ENCODE measurements at regions not wholly inside any gene's neighbourhood (a gene's known extent, or its start where the extent isn't known, plus 50 kb on each side); places are given as distances from the start of the nearest gene placed in this dataset.

- no peak overlapping the region for H2AFZ ChIP-seq
- H4K20me1 ChIP-seq (ENCODE audit: insufficient read depth, poor library complexity, severe bottlenecking), result no peaks in the 10 kb centered on the region
- no peak overlapping the region for H3K4me3 ChIP-seq
- H3K9me2 ChIP-seq (replicated peaks; ENCODE audit: insufficient read depth), result no peaks in the 10 kb centered on the region
- H3K9me3 ChIP-seq (ENCODE audit: low read depth), result no peaks in the 10 kb centered on the region
- H3K4me2 ChIP-seq, result no peak overlapping the region
- no peak overlapping the region for H3K27ac ChIP-seq
- DNase-seq (ENCODE audit: low spot score), result no peak
- no peaks in the 10 kb centered on the region for H3K79me2 ChIP-seq
- H3K27me3 ChIP-seq, result peaks cover 19% of the 10 kb centered on the region
- WGBS (ENCODE audit: low lambda C conversion rate, missing lambda C conversion rate), result 38% methylated on average over 26 of the region's 26 CpGs
- TF ChIP-seq EZH2 (IDR thresholded peaks at IDR 0.05; ENCODE audit: borderline replicate concordance), result no peak
- no peak for TF ChIP-seq EZH2phosphoT487 (IDR thresholded peaks at IDR 0.05; ENCODE audit: low read depth, severe bottlenecking, unreplicated experiment)
- TF ChIP-seq CTCF (IDR thresholded peaks at IDR 0.05; ENCODE audit: poor library complexity), result no peak
- no peaks in the 10 kb centered on the region for H3K36me3 ChIP-seq (replicated peaks; ENCODE audit: insufficient read depth, low read depth)
- peaks cover 4% of the 10 kb centered on the region for H3K4me1 ChIP-seq (ENCODE audit: insufficient read depth)
Measured at GRCh38 chr6:37570482-37571133, 70.9 kb upstream of the CCDC167 start.

GRCh38 chr6:37569743-37570481 is 70.2 kb upstream of the CCDC167 start:
- H3K9me2 ChIP-seq (replicated peaks; ENCODE audit: insufficient read depth), result no peaks in the 10 kb centered on the region

GRCh38 chr6:37569317-37569716 is 69.6 kb upstream of the CCDC167 start:
- Histone ChIP-seq H3K4me1 (ENCODE audit: insufficient read depth) (peaks cover 8% of the 10 kb centered on the region), H3K9me3 (ENCODE audit: low read depth) (no peaks in the 10 kb centered on the region), H3K79me2 (no peaks in the 10 kb centered on the region), H3K4me2 (no peak overlapping the region), H3K27me3 (peaks cover 31% of the 10 kb centered on the region), H3K9me2 (replicated peaks; ENCODE audit: insufficient read depth) (no peaks in the 10 kb centered on the region), H3K4me3 (no peak overlapping the region), H3K27ac (no peak overlapping the region), H4K20me1 (ENCODE audit: insufficient read depth, poor library complexity, severe bottlenecking) (no peaks in the 10 kb centered on the region), H2AFZ (no peak overlapping the region), H3K36me3 (replicated peaks; ENCODE audit: insufficient read depth, low read depth) (no peaks in the 10 kb centered on the region)
- 91% methylated on average over 4 of the region's 4 CpGs for WGBS (ENCODE audit: low lambda C conversion rate, missing lambda C conversion rate)
- no peak for TF ChIP-seq CTCF (IDR thresholded peaks at IDR 0.05; ENCODE audit: poor library complexity)
- no peak for TF ChIP-seq EZH2 (IDR thresholded peaks at IDR 0.05; ENCODE audit: borderline replicate concordance)
- TF ChIP-seq EZH2phosphoT487 (IDR thresholded peaks at IDR 0.05; ENCODE audit: low read depth, severe bottlenecking, unreplicated experiment), result no peak
- DNase-seq (ENCODE audit: low spot score), result no peak

More at GRCh38 chr6:37569743-37570481, 70.2 kb upstream of the CCDC167 start:
- no peaks in the 10 kb centered on the region for H3K36me3 ChIP-seq (replicated peaks; ENCODE audit: insufficient read depth, low read depth)
- no peak overlapping the region for H3K27ac ChIP-seq
- no peak for DNase-seq (ENCODE audit: low spot score)
- H3K79me2 ChIP-seq, result no peaks in the 10 kb centered on the region
- H4K20me1 ChIP-seq (ENCODE audit: insufficient read depth, poor library complexity, severe bottlenecking), result no peaks in the 10 kb centered on the region
- no peak overlapping the region for H3K4me2 ChIP-seq
- H2AFZ ChIP-seq, result no peak overlapping the region
- H3K4me1 ChIP-seq (ENCODE audit: insufficient read depth), result peaks cover 8% of the 10 kb centered on the region
- H3K27me3 ChIP-seq, result peaks cover 26% of the 10 kb centered on the region
- H3K4me3 ChIP-seq, result no peak overlapping the region
- no peaks in the 10 kb centered on the region for H3K9me3 ChIP-seq (ENCODE audit: low read depth)
- 74% methylated on average over 13 of the region's 13 CpGs for WGBS (ENCODE audit: low lambda C conversion rate, missing lambda C conversion rate)
- no peak for TF ChIP-seq CTCF (IDR thresholded peaks at IDR 0.05; ENCODE audit: poor library complexity)
- TF ChIP-seq EZH2 (IDR thresholded peaks at IDR 0.05; ENCODE audit: borderline replicate concordance), result no peak
- TF ChIP-seq EZH2phosphoT487 (IDR thresholded peaks at IDR 0.05; ENCODE audit: low read depth, severe bottlenecking, unreplicated experiment), result no peak
